Stimulated activated CD4-positive, alpha-beta T cell treated with anti-CD3 and anti-CD28 coated beads, Interleukin-2, amount 100 ng/mL, for 48 hours (primary cell): ENCODE measurements at regions not wholly inside any gene's neighbourhood (a gene's known extent, or its start where the extent isn't known, plus 50 kb on each side); places are given as distances from the start of the nearest gene placed in this dataset.
"Not testable (repeated sequence)": the region's sequence is repeated elsewhere in the genome, so short reads cannot be mapped to it uniquely, and the experiment has no call there.

Source experiments
- DNase-seq, 2 donors: peaks; one replicate each; pipeline ENCODE4 v3.0.0-alpha.2; 2020

DNA sequence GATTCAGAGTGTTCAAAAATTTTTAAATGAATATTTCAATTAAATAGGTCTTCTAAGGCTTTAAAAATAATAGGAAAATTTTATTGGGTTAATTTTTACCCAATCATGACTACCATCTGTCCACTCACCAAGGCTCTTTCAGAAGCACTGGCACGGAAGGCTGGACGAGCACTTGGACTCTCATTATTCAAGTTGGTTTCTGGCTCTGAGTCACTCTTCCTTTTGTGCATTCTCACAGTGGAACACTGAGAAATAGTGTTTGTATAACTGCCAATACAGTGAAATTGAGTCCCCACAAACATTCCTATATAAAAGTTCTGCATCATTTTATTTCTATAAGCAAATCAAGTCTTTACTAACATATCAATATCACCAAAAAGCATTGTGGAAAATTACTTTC is 1149.0 kb downstream of the EFNA5 start:
- no peak for DNase-seq

DNA sequence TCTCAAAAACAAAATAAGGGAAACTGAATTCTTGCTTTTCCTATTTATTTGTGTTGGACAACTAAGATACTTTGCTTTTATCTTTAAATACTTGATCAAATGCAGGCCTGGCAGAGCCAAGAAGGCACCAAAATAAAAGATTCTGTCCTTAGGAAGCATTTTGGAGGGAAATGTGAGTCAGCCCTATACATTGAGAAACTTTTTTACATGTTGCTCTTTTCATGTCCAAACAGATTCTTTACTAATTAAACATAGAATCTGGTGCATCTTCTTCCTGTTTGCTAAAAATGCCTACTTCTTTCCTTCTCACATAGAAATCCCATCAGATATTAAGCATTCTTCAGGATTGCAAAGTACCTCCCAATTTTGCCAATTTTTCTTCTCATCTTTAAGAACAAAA is 1160.4 kb downstream of the EFNA5 start:
- DNase-seq, result no peak

DNA sequence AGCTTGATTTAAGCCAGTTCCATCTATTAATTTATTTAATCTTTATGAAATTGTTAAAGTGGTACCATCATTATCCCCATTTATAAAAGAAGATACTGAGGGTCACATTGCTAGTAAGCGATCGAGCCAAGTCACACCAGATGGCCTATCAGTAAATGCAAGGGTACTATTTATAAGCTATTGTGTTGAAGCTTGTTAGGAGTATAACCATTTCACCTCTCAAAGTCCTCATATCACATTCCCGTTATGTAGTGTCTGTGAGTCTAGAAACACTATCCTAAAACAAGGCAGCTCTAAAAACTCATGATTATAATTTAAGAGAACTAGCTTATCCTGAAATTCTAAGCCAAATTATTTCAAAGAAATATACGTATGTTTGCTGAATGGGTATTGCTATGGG is 1161.8 kb downstream of the EFNA5 start:
- no peak for DNase-seq

- DNase-seq, result no peak
Observed at GRCh38 chr5:106493910-106494309, 1176.8 kb downstream of the EFNA5 start.

- DNase-seq, result no peak
Observed at GRCh38 chr5:106489004-106489403, 1181.7 kb downstream of the EFNA5 start.

DNA sequence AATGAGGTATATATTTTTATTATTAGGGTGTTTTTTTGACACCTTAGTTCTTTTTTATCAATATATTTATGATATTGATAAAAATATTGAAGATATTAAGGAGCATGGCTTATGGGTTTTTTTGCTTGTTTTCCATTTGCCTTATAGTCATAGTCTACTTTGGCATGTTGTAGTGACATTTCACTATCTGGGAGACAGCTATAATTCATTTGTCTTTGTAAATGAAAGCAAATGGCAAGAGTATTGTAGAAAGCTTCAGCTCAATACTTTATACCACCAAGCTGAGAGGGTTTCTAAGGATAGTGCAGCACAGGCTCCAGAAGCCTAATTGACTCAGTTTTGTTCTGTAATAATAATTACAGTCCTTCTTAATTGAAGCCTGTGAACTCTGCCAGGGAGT is 1182.3 kb downstream of the EFNA5 start:
- no peak for DNase-seq

DNA sequence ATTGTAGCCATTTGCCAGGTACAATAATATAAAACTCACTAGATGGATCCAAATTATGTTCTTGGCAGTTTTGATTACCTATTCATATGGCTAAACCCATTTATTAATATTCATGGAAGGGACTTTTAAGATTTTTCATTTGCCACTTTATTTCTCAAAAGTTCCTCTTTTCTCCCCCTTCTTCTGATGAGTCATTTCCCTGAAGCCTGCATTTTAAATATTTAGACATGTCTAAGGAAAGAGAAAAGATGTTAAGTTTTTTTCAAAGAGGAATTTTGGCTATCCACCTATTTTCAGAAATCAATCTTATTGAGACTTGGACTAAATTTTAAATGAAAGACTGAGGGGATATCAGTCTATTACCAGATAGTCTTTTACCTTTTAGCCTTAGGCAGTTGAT is 1189.4 kb downstream of the EFNA5 start:
- DNase-seq, result no peak

DNA sequence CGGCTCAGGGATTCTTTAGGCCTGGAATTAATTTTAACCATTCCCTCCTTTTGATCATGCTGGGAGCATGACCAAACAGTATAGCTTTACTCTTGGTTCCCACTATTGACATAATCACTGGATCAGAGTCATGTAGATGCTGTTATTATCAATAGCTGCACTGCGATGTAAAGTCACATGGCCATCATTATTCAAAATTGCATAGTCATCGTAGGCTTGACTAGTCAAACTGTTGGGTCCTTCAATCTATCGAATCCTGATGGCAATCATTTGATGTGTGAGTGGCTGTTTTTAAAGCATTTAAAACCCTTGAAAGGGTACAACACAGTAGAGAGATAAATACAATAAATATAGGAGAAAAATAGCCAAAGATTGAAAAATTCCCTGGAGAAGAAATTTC is 1194.1 kb downstream of the EFNA5 start:
- DNase-seq, result no peak

DNA sequence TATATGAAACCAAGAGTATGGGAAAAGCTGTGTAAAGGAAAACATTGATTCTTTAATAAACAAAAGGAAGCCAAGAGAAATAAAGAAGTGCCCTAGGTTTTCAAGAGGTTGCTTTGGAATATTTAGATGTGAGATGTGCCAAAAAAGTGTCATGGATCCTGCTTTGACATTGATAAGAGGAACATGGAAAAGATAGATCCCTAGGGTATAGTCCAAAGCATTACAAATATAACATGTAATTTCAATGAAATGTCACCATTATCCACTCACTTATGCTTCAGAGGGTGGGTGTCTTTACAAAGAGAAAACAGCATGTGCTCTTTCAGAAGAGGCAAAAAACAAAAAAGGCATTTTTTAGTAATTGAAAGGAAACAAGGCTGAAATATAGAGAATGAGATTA is 1196.7 kb downstream of the EFNA5 start:
- no peak for DNase-seq

- no peak for DNase-seq
Observed at GRCh38 chr5:106459541-106459940, 1211.2 kb downstream of the EFNA5 start.

DNA sequence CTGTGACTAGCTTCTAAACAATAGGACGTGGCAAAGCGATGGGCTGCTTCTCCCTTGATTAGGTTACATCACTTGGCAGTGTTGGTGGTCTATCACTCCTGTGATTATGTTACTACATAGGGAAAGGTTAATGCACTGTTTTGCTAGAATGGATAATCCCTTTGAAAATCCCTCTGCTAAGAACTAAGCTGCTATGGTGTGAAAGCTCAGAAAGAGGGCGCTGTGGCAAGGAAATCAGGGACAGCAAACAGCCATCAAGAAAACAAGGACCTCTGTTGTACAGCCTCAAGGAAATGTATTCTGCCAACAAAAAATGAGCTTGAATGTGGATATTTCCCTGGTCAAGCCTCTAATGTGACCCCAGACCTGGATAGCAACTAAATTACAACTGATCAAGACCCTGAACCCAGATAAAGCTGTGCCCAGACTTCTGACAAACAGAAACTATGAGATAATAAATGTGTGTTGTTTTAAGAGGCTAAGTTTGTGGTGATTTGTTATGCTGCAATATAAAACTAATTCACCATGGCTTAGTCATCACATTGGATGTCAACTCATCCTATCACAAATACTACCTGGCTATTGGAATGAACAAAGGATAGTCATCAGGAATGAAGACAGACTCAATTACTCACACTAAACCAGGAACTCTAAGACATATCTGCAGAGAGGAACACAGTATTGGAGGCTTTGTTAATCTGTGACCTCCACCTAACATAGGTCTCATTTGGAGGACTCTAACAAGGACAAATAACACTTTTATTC is 1215.9 kb downstream of the EFNA5 start:
- no peak for DNase-seq

DNA sequence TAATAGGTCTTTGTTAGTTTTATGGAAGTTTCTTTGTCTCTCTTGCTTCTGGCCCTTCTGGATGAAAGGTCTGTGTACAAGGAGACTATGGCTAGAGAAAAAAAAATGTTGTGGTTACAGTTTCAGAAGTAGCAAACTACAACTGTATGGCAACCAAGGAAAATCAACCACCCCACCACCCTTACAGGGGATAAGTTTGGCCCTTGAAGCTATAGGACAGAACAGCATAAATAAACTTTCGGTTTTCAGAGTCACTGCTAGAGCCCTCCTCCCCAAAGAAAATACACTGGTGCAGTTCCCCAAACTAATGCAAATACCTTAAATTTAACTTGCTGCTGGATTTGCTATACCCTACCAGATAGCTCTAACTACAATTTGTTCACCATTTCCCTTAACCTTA is 1216.7 kb downstream of the EFNA5 start:
- no peak for DNase-seq

GRCh38 chr5:106451998-106452397 is 1218.7 kb downstream of the EFNA5 start:
- no peak for DNase-seq

DNA sequence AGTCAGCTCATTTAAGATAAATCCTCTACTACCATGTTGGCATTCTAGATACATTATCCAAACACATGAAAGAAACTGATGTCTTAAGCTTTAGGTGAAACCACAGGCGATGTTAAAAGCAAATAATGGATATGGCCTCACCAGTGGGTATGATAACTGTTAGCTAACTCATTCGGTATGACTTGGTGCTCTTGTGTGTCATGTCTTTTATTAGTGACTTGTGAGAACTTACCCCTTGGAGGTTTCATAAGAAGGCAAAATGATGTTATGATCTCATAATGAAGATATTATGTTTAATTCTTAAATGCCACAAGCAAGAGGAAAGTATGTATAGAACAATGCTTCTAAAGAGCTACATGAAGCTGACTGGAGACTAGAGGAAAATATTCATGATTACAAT is 1227.0 kb downstream of the EFNA5 start:
- DNase-seq, result no peak

- no peak for DNase-seq
Observed at GRCh38 chr5:106435185-106435584, 1235.6 kb downstream of the EFNA5 start.

DNA sequence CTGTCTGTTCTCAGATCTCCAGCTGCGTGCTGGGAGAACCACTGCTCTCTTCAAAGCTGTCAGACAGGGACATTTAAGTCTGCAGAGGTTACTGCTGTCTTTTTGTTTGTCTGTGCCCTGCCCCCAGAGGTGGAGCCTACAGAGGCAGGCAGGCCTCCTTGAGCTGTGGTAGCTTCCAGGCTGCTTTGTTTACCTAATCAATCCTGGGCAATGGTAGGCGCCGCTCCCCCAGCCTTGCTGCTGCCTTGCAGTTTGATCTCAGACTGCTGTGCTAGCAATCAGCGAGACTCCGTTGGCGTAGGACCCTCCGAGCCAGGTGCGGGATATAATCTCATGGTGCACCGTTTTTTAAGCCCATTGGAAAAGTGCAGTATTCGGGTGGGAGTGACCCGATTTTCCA is 1240.0 kb downstream of the EFNA5 start:
- DNase-seq, result not testable (repeated sequence)

- DNase-seq, result no peak
Observed at GRCh38 chr5:106423109-106423897, 1247.4 kb downstream of the EFNA5 start.

- no peak for DNase-seq
Observed at GRCh38 chr5:106420102-106420501, 1250.6 kb downstream of the EFNA5 start.

DNA sequence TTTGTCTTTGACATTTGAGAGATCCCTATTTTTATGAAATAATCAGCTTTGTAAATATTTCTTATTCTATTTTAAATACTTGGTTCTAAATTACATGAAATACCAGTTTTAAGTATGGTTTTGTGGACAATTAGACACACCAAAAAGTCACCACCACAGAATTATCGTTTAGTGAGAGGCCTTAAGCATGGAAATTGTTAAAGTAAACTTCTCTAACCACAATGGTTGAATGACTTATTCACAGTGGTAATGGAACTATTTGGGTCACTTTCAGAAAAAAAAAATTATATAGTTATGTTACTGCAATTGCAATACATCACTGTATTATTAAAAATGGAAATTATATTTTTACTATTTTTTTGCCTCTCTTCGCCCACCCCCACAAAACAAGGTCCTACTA is 1252.5 kb downstream of the EFNA5 start:
- no peak for DNase-seq

DNA sequence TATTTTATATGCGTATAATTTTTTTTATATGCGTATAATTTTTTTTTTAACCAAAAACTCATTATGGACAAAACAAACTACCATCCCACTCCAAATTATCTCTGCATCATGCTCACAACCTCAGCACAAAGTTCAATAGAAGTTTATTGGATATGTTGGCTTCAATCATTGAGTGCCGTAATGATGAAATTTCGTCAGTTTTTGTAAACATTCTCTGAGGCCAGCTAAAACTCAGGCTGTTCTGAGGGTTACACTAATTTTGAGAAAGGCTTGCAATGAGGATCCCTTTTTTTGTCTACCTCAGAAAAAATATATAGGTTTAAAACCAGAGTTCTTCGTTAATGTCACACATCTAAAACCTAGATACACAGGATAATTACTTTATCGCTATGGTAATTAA is 1253.2 kb downstream of the EFNA5 start:
- no peak for DNase-seq

GRCh38 chr5:106417163-106417562 is 1253.6 kb downstream of the EFNA5 start:
- DNase-seq, result no peak

DNA sequence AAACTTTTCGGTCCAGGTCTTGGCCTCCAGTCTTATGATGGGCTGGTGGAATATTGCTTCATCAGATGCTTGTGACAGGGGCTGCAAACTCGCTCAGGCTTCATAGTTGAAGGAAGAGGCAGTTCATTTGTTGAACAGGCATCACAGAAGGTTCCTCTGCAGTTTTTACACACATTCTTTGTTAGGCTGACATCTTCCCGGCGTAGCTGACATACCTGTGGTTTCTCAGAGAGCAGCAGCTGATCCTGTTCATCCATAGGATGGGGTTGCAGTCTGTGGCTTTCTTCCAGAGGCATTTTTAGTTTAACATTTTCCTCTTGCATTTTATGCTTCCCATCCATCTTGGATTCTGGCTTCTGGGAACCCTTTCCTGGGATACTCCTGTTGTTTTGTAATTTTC is 1255.2 kb downstream of the EFNA5 start:
- DNase-seq, result no peak

DNA sequence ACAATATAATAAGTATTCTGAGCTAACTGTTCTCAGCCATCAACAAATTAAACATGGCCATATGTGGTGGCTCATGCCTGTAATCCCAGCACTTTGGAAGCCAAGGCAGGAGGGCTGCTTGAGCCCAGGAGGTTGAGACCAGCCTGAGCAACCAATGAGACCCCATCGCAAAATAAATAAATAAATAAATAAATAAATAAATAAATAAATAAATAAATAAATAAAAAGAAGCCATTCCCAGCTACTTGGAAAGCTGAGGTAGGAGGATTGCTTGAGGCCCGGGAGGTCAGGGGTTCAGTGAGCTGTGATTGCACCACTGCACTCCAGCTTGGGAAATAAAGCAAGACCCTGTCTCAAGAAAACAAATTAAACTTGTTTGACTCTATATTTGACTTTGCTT is 1256.4 kb downstream of the EFNA5 start:
- DNase-seq, result no peak

DNA sequence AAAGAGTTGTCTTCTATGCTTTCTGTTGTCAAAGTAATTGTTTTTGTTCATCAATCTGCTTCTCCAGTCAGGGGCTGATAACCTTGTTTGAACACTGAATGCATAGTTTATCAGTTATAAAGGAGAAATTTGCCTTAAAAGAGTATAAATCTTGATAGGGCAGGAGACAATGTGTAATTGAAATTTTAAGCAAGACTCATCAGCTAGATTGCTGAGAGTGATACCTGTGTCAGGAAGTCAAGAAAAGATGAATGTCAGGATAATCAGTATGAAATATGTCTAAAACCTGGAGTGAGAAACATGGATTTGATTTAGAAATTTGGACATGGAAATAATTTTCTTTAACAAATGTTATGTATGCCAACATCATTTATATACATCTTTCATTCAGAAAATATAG is 1258.1 kb downstream of the EFNA5 start:
- no peak for DNase-seq

DNA sequence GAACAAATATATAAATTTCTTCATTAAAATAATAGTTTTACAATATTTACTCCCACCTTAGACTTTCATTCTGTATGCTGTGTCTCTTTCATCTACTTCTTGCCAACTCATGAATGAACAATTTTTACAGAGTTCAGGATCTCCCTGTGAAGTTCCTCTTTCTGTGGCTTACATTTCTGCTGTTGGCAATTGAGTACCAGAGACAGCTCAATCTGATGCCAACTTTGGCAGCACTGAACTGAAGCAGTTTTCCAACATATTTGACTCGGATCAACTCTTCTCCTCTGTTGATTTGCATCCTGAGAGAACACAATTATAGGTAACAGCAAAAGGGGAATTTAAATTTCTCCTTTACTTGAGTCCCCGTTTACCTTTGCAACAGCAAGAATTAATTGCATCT is 1262.2 kb downstream of the EFNA5 start:
- no peak for DNase-seq
